Stomach (tissue), 8 donors: ENCODE measurements at regions not wholly inside any gene's neighbourhood (a gene's known extent, or its start where the extent isn't known, plus 50 kb on each side); places are given as distances from the start of the nearest gene placed in this dataset.
"Not testable (repeated sequence)": the region's sequence is repeated elsewhere in the genome, so short reads cannot be mapped to it uniquely, and the experiment has no call there.

Experiments
- DNase-seq, 2 donors: peaks; one replicate each; pipeline versions ENCODE4 v3.0.0 to v3.0.0-alpha.2; 2013 to 2019
- H3K27ac ChIP-seq, 5 donors: fragments of 200-600 bp in 4 of 5; sonication (generic) in 4 of 5; one replicate each; pipeline ENCODE4 v1.5.1; 2013 to 2019; ENCODE audit warnings: mild to moderate bottlenecking in 1 of 5, moderate library complexity in 1 of 5
- H3K27me3 ChIP-seq, 3 donors: fragments of 200-600 bp; sonication (generic); one replicate each; pipeline ENCODE4 v1.5.1; 2017 to 2019; ENCODE audit warnings: mixed run types in 1 of 3
- H3K36me3 ChIP-seq, 4 donors: fragments of 200-600 bp; sonication (generic); 1 replicate in 3 of 4; 2 replicates in 1 of 4; pipeline ENCODE4 v1.5.1; 2016 to 2019
- H3K4me1 ChIP-seq, 4 donors: fragments of 200-600 bp; sonication (generic); one replicate each; pipeline ENCODE4 v1.5.1; 2016 to 2019
- H3K4me3 ChIP-seq, 4 donors: fragments of 200-600 bp; sonication (generic) in 3 of 4; one replicate each; pipeline ENCODE4 v1.5.1; 2016 to 2019; ENCODE audit warnings: mild to moderate bottlenecking in 1 of 4
- H3K9me3 ChIP-seq, 4 donors: fragments of 200-600 bp; sonication (generic); one replicate each; pipeline ENCODE4 v1.5.1; 2016 to 2019
- EP300 ChIP-seq: sonication (generic); formaldehyde crosslinking; IDR thresholded peaks from one replicate; pipeline ENCODE4 v1.6.1; 2017; ENCODE audit warnings: antibody characterized with exemption
- POLR2A ChIP-seq, 4 donors: fragments of 450-650 bp; IDR thresholded peaks; one replicate each; pipeline ENCODE4 v1.6.1; 2016; ENCODE audit warnings: antibody characterized with exemption in 4 of 4, control low read depth in 2 of 4, mild to moderate bottlenecking in 1 of 4, moderate library complexity in 1 of 4
- POLR2AphosphoS5 ChIP-seq, 3 donors: sonication (generic); formaldehyde crosslinking; IDR thresholded peaks; one replicate each; pipeline ENCODE4 v1.6.1; 2016; ENCODE audit warnings: antibody characterized with exemption in 3 of 3
- WGBS, 5 donors: extraction: QIAGEN DNeasy Blood & Tissue Kit in 3 of 5; methylation state at CpG; one replicate each; pipeline versions ENCODE4 v1.1.5 to v1.1.7; 2013 to 2018; 5-methylcytosine and 5-hydroxymethylcytosine counted together
- intact Hi-C: fragments of 100-400 bp; cut with DNase I; formaldehyde crosslinking; loops from one replicate; pipeline ENCODE4 v1.15.1; 2023; ENCODE audit warnings: low total_unique reads
- TF ChIP-seq, protein P1 (sequence below), 7 experiments: fragments of 450-650 bp in 4 of 7; fragments of 200-600 bp in 3 of 7; sonication (generic) in 3 of 7; IDR thresholded peaks; one replicate each; pipeline ENCODE4 v1.5.1; 2016 to 2019; ENCODE audit warnings: antibody characterized with exemption in 7 of 7, control low read depth in 2 of 7, mild to moderate bottlenecking in 1 of 7
- donor health status: healthy with polysubstance abuse.
- donor health status: Bipolar disorder and iron deficiency.
- donor health status: healthy.

DNA sequence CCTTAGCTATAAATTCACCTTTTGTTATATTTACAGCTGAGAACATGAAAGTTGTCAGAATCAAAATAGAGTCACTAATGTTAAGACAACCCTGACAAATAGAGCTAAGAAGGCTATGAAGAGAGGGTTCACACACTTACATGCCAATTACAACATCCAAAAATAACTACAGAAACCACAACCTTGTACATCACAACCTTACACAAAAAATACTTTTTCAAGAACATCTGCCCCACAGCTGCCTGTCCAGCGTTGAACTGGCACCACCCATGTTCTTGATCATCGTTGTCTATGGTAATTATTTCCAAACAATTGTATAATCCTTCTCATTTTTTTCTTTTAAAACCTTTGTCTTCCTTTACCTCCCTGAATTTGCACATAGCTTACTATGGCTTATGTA, 231.2 kb upstream of the FKBP1C start:
- intact Hi-C loops, result no loop called here
- no peak overlapping the region for H3K4me3 ChIP-seq
- TF ChIP-seq POLR2AphosphoS5 (IDR thresholded peaks at IDR 0.05) (no peak), EP300 (no peak), POLR2A (IDR thresholded peaks at IDR 0.05) (no peak)
- TF ChIP-seq, protein P1, sequence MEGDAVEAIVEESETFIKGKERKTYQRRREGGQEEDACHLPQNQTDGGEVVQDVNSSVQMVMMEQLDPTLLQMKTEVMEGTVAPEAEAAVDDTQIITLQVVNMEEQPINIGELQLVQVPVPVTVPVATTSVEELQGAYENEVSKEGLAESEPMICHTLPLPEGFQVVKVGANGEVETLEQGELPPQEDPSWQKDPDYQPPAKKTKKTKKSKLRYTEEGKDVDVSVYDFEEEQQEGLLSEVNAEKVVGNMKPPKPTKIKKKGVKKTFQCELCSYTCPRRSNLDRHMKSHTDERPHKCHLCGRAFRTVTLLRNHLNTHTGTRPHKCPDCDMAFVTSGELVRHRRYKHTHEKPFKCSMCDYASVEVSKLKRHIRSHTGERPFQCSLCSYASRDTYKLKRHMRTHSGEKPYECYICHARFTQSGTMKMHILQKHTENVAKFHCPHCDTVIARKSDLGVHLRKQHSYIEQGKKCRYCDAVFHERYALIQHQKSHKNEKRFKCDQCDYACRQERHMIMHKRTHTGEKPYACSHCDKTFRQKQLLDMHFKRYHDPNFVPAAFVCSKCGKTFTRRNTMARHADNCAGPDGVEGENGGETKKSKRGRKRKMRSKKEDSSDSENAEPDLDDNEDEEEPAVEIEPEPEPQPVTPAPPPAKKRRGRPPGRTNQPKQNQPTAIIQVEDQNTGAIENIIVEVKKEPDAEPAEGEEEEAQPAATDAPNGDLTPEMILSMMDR (IDR thresholded peaks at IDR 0.05), result no peak
- H3K9me3 ChIP-seq, result no peaks in the 10 kb centered on the region
- DNase-seq, result no peak
- no peaks in the 10 kb centered on the region for H3K36me3 ChIP-seq
- 59 to 76% (median 63%) methylated on average over 2 of the region's 2 CpGs for WGBS, 5 donors
- H3K27ac ChIP-seq, result no peak overlapping the region
- H3K27me3 ChIP-seq, result no peaks in the 10 kb centered on the region
- H3K4me1 ChIP-seq, result no peaks in the 10 kb centered on the region

DNA sequence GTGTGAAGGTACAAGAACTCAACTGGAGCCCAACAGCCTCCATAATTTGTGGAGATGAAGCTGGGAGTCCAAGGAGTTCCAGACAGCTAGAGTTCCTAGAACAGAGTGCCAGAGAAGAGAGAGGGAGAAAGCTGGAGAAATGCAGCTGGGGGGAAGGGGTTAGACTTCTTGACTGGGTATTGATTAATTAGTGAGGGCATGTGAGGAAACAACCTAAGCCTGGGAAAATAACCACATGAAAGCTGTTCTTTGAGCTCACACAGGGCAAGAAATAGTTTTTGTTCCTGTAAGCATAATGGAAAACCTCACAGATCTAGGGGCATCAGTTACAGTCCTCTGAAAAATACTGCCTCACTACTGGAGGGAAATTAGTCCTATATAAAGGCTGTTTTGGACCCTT, 230.5 kb upstream of the FKBP1C start:
- Histone ChIP-seq H3K27ac (no peak overlapping the region), H3K36me3 (no peaks in the 10 kb centered on the region), H3K4me3 (no peak overlapping the region), H3K9me3 (no peaks in the 10 kb centered on the region), H3K4me1 (no peaks in the 10 kb centered on the region), H3K27me3 (no peaks in the 10 kb centered on the region)
- DNase-seq, result peak in 1 of 2 donors; percentile 7
- TF ChIP-seq POLR2AphosphoS5 (IDR thresholded peaks at IDR 0.05), result no peak
- no peak for TF ChIP-seq POLR2A (IDR thresholded peaks at IDR 0.05)
- TF ChIP-seq EP300, result no peak
- TF ChIP-seq, protein P1 (IDR thresholded peaks at IDR 0.05), result no peak
- intact Hi-C loops, result no loop called here

DNA sequence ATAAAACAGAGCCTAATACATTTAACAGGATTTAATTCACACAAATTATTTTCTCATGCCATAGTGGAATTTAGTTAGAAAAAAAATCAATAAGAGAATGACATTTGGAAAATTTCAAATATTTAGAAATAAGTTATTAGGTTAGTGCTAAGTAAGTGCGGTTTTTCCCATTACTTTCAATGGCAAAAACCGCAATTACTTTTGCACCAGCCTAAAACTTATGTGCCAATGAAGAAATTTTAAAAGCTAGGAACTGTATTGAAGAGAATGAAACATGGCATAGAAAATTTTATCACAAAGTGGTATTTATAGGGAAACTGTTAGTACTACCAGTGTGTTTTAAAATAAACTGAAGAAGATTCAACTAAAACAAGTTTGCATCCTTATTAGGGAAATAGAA, 228.3 kb upstream of the FKBP1C start:
- H3K36me3 ChIP-seq, result no peaks in the 10 kb centered on the region
- H3K27me3 ChIP-seq, result no peaks in the 10 kb centered on the region
- H3K9me3 ChIP-seq, result peaks cover 0 to 4% (median 0%) of the 10 kb centered on the region in 4 donors
- 45 to 69% (median 59%) methylated on average over 2 of the region's 2 CpGs for WGBS, 5 donors
- no peaks in the 10 kb centered on the region for H3K4me1 ChIP-seq
- intact Hi-C loops, result no loop called here
- no peak overlapping the region for H3K27ac ChIP-seq
- TF ChIP-seq POLR2A (IDR thresholded peaks at IDR 0.05) (no peak), POLR2AphosphoS5 (IDR thresholded peaks at IDR 0.05) (no peak), EP300 (no peak)
- TF ChIP-seq, protein P1 (IDR thresholded peaks at IDR 0.05), result no peak
- H3K4me3 ChIP-seq, result no peak overlapping the region
- DNase-seq, result no peak

DNA sequence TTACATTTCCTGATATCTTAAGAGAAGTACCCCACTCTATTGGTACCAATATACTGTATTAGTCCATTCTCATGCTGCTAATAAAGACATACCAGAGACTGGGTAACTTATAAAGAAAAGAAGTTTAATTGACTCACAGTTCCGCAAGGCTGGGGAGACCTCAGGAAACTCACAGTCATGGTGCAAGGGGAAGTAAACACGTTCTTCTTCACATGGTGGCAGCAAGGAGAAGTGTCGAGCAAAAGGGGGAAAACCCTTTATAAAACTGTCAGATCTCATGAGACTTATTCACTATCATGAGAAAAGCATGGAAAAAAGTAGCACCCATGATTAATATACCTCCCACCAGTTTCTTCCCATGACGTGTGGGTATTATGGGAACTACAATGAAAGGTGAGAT, 219.6 kb upstream of the FKBP1C start:
- H3K4me1 ChIP-seq, H3K4me3 ChIP-seq, H3K36me3 ChIP-seq, DNase-seq, H3K9me3 ChIP-seq, H3K27me3 ChIP-seq, intact Hi-C loops, H3K27ac ChIP-seq: not testable (repeated sequence)
- WGBS, 5 donors, result 72 to 86% (median 82%) methylated on average over 4 of the region's 4 CpGs

DNA sequence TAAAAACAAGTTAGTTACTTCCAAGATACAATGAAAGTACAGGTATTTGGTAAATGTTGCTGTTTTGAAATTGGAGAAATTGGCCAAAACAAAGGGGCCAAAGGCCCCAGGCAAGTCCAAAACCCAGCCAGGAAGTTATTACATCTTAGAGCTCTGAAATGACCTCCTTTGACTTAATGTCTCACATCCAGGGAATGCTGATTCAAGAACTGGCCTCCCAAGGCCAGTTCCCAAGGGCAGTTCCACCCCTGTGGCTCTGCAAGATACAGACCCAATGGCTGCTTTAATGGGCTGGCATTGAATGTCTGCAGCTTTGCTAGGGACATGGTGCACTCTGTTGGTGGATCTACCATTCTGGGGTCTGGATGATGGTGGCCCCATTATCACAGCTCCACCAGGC, 217.3 kb upstream of the FKBP1C start:
- H3K27me3 ChIP-seq, result no peaks in the 10 kb centered on the region
- H3K36me3 ChIP-seq, result no peaks in the 10 kb centered on the region
- H3K9me3 ChIP-seq, result no peaks in the 10 kb centered on the region
- H3K4me1 ChIP-seq, result no peaks in the 10 kb centered on the region
- no peak overlapping the region for H3K4me3 ChIP-seq
- intact Hi-C loops, result no loop called here
- no peak overlapping the region for H3K27ac ChIP-seq
- DNase-seq, result no peak
- TF ChIP-seq POLR2A (IDR thresholded peaks at IDR 0.05), result no peak
- TF ChIP-seq, protein P1 (IDR thresholded peaks at IDR 0.05), result no peak
- TF ChIP-seq POLR2AphosphoS5 (IDR thresholded peaks at IDR 0.05), result no peak
- no peak for TF ChIP-seq EP300
